GM13977 (cell line): ENCODE measurements at regions not wholly inside any gene's neighbourhood (a gene's known extent, or its start where the extent isn't known, plus 50 kb on each side); places are given as distances from the start of the nearest gene placed in this dataset.

Experiments
- DNase-seq: peaks from one replicate; pipeline ENCODE4 v3.0.0; 2012; ENCODE audit warnings: low spot score
- in situ Hi-C: fragments of 300-500 bp; cut with MboI; formaldehyde crosslinking; loops from one replicate; pipeline ENCODE4 v1.12.0; 2022; ENCODE audit warnings: low sequenced_read_pairs, low pct_unique_long_range_greater_than_20kb, mixed read lengths, inconsistent platforms; ENCODE audit not compliant: unreplicated experiment
- TF ChIP-seq, protein P1 (sequence below): IDR thresholded peaks from 2 replicates; pipeline ENCODE4 v1.5.1; 2012; ENCODE audit warnings: mild to moderate bottlenecking, control low read depth; ENCODE audit not compliant: insufficient read depth; ENCODE audit errors: extremely low read depth, missing control alignments

DNA sequence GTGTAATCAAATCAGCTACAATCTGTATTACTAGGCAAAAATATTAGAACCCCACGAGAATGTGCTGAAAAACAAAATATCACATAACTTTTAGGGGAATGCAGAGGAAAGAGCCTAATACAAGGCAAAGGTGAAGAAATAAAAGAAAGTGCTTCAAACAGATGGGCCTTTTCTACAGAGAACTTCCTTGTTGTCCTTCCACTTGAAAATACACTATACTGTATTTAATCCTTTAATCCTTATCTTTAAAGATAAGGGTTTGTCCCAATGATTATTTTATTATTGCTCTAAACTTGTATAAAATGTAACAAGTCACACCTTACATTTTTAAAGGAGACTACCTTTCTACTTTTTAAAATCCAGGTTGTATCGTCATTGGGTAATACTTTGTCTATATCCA is 296.5 kb downstream of the NDFIP2 start:
- DNase-seq = no peak
- in situ Hi-C loops = no loop called here
- TF ChIP-seq, protein P1, sequence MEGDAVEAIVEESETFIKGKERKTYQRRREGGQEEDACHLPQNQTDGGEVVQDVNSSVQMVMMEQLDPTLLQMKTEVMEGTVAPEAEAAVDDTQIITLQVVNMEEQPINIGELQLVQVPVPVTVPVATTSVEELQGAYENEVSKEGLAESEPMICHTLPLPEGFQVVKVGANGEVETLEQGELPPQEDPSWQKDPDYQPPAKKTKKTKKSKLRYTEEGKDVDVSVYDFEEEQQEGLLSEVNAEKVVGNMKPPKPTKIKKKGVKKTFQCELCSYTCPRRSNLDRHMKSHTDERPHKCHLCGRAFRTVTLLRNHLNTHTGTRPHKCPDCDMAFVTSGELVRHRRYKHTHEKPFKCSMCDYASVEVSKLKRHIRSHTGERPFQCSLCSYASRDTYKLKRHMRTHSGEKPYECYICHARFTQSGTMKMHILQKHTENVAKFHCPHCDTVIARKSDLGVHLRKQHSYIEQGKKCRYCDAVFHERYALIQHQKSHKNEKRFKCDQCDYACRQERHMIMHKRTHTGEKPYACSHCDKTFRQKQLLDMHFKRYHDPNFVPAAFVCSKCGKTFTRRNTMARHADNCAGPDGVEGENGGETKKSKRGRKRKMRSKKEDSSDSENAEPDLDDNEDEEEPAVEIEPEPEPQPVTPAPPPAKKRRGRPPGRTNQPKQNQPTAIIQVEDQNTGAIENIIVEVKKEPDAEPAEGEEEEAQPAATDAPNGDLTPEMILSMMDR = no peak

DNA sequence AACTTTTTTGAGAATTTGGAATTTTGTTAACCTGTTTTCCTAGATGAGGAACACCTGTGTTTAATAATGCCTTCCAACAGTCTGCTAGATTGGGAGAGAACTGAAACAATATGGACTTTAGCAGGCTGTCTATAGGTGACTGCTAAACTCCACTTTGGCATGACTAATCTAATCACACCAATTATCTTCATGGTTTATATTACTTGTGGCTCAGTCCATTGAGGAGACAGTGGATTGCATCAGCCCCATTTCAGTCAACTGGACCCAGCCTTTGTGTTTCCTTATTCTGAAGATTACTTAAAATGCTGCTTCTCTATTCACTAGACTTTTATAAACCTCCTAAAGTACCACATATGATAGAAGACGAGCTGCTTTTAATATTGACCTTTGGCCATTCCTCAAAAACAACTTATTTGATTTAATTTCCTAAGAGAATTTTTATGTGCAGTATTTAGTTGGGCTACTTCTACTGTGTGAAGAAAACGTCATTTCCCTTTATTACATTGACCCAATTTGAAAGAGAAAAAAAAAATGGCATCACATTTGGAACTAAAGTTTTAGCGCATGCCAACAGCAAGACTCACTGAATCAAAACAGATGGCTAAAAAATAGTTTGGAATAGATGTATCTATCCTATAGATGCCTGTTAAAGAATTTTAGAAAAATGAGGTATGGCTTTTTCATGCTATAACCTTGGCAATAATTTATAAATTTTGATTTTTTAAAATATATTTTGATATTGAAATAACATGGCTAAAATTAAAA is 295.8 kb downstream of the NDFIP2 start:
- in situ Hi-C loops = no loop called here
- TF ChIP-seq, protein P1 = no peak
- no peak for DNase-seq

DNA sequence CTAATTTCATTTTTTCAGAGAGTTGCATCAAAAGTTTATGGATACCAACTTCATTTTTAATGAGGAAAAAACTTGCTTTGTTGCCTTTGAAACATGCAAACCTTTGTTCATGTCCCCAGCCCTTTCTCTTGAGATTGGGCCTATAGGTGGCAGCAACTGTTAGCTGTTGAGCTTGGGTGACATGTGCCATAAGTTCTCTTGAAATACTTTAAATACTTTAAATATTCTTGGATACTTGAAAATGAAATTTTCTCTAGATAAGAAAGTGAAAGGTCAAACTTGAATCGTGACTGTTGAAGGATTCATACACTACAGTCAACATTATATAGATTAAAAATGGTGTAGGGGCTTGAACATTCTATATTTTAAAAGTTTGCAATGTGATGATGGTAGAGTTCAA is 294.9 kb downstream of the NDFIP2 start:
- in situ Hi-C loops = no loop called here
- DNase-seq = peak; percentile 35
- TF ChIP-seq, protein P1 = peak; percentile 79

DNA sequence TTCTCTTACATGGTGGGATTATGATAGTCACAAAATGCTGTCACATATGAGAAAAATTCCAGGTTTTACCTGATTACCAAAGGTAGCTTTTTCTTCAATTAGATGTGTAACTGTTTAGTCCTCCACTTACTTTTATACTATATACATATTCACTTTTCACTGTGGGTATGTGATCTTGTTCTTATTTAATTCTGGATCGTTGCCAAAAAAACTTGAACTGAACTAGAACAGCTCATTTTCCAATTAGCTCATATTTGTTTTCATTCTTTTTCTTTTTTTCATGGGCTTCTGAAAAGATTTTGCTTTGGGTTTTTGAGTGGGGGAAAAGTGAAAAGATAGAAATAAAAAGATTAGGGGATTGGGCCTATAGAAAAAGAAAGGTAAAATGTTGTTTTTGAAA is 291.9 kb downstream of the NDFIP2 start:
- in situ Hi-C loops = no loop called here
- TF ChIP-seq, protein P1 = no peak
- DNase-seq = no peak

DNA sequence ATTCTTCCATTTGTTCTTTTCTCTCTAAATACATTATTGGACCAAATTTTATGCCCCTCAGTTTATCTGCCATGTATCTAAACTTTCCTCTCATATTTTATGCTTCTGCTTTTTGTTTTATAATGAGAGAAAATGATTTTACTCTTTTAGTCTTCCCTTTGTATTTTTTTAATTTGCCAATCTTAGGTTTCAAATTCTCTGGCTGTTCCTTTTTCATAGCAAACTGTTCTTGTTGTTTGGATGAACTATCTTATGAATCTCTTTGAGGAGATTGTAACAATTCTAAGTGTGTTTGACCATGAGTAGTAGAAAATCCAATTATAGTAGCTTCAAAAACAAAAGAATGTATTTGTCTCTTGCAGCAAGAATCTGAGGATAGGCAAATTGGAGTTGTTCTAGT is 290.5 kb downstream of the NDFIP2 start:
- TF ChIP-seq, protein P1 = no peak
- DNase-seq = no peak
- in situ Hi-C loops = no loop called here

DNA sequence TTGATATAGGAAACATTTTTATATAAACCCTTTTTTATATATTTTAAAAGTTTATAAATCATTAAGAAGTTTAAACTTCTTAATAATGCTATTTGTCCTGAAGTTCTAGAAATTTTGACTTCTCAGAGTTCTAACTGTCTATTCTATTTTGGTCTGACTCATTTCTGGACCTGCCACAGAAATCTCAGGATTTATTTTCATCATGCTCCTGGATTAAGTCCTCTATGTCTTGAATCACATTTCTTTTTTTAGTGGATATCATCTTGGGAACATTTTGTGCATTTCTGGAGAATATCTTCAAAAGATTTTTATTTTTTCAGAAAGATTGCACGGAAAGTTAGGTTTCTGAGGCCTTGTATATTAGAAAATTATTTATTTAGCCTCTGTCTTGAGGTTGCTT is 289.1 kb downstream of the NDFIP2 start:
- TF ChIP-seq, protein P1 = no peak
- no peak for DNase-seq
- in situ Hi-C loops = no loop called here

DNA sequence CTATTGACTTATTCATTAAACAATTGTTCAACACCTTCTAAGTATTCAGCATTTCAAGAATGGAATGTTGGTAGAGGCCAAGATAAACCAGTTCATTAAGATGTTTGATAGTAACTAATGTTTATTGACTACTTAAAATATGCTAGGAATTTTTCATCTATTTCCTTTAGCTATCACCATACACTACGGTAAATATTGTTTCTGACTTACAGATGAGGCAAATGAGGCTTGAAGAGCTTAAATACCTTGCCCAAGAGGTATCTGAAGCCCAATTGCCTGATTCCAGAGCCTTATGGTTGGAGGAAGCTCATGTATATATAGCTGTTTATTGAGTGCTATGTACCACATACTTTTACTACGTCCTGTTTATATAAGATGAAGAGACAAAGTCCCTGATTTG is 286.2 kb downstream of the NDFIP2 start:
- in situ Hi-C loops = no loop called here
- DNase-seq = no peak
- TF ChIP-seq, protein P1 = no peak
